ENCODE measurements at regions not wholly inside any gene's neighbourhood (a gene's known extent, or its start where the extent isn't known, plus 50 kb on each side); places are given as distances from the start of the nearest gene placed in this dataset.

DNA sequence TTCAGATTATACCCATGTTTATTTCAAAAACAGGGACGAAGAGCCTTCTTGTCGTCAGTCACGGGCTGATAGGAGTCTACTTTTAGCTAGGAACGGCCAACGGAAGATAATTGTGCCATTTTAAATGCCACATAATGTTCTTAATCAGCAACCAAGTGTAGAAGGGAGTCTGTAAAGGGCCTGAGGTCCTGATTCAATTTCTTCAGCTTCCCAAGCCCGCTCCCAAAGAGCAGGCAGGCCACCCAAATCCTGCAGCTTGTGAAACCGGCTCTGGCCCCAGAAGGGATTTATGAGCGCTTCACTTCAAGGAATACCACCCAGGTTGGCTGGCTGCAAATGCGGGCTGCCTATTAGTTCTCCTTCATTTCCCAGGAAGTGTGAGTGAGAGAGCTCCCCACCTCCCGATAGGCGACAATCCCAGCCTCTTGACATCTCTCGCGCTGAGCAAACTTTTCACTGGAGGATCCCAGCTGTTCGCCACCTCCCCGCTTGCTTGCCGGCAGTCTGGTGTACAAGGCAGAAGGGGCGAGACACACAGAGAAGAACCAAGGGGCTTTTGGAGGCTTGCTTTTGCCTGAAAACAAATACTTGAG is 272.9 kb downstream of the CDH20 start:
- DNase-seq, result no peak
- no peak for TF ChIP-seq POLR2A (IDR thresholded peaks at IDR 0.05)
- TF ChIP-seq, protein P1, sequence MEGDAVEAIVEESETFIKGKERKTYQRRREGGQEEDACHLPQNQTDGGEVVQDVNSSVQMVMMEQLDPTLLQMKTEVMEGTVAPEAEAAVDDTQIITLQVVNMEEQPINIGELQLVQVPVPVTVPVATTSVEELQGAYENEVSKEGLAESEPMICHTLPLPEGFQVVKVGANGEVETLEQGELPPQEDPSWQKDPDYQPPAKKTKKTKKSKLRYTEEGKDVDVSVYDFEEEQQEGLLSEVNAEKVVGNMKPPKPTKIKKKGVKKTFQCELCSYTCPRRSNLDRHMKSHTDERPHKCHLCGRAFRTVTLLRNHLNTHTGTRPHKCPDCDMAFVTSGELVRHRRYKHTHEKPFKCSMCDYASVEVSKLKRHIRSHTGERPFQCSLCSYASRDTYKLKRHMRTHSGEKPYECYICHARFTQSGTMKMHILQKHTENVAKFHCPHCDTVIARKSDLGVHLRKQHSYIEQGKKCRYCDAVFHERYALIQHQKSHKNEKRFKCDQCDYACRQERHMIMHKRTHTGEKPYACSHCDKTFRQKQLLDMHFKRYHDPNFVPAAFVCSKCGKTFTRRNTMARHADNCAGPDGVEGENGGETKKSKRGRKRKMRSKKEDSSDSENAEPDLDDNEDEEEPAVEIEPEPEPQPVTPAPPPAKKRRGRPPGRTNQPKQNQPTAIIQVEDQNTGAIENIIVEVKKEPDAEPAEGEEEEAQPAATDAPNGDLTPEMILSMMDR (IDR thresholded peaks at IDR 0.05 in 4 of 5, conservative IDR thresholded peaks at IDR 0.05 in 1 of 5), result no peak
- intact Hi-C loops (cut with DNase I; ENCODE audit: low total_unique reads), result no loop called here
- Histone ChIP-seq H3K36me3 (no peaks in the 10 kb centered on the region), H3K27me3 (no peaks in the 10 kb centered on the region), H3K27ac (peak overlapping the region; percentile 2 to 58 (median 27)), H3K9me3 (no peaks in the 10 kb centered on the region), H3K4me1 (peaks cover 8 to 13% of the 10 kb centered on the region in 2 donors), H3K4me3 (peak overlapping the region in 3 of 4 donors; percentile 10 to 34 (median 25))
- in situ Hi-C loops (cut with MboI; ENCODE audit: low sequenced_read_pairs in 4 of 4), result no loop called here
- peak; percentile 38 to 50 for ATAC-seq

DNA sequence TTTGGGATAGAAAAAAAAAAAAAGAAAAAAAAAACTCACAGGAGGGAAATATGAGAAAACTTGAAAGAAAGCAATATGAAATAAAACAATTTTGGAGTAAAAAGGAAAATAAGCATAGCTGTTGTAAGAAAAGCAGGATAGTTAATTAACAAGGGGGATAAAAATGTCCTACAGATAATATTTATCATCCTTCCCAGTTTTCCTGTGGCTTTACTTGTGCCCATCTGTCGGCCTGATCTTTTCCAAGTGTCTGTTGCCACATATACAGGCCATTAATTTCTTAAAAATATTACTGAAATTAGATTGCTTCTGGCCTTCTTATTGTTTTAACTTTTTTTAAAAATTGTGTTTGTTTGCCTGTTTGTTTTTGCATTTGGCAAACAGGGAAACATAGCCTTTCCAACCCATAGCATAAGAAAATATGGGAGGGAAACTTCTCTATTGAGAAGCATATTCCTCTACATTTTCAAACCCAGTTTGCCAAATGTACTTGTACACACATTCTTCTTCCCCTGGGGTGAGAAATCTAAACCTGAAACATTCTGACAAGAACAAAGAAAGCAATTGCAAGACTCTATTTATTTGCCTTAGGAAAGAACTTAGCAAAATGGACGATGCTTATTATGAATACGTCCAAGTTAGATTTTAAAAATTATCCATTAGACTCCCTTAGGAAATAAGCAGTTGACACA is 272.3 kb downstream of the CDH20 start:
- no peaks in the 10 kb centered on the region for H3K27me3 ChIP-seq
- H3K4me3 ChIP-seq, result no peak overlapping the region
- in situ Hi-C loops (cut with MboI; ENCODE audit: low sequenced_read_pairs in 4 of 4) (no loop called here), intact Hi-C loops (cut with DNase I; ENCODE audit: low total_unique reads) (no loop called here)
- TF ChIP-seq, protein P1 (IDR thresholded peaks at IDR 0.05 in 4 of 5, conservative IDR thresholded peaks at IDR 0.05 in 1 of 5), result no peak
- no peak for TF ChIP-seq POLR2A (IDR thresholded peaks at IDR 0.05)
- H3K4me1 ChIP-seq, result peaks cover 8 to 13% of the 10 kb centered on the region in 2 donors
- no peak for DNase-seq
- no peaks in the 10 kb centered on the region for H3K36me3 ChIP-seq
- H3K27ac ChIP-seq, result peak overlapping the region in 1 of 4 donors; percentile 29
- no peak for ATAC-seq
- H3K9me3 ChIP-seq, result no peaks in the 10 kb centered on the region

All from gastrocnemius medialis (tissue), 4 donors.